Stimulated activated naive CD8-positive, alpha-beta T cell treated with anti-CD3 and anti-CD28 coated beads, Interleukin-15, Interleukin-2, amounts not matched to agents 100 ng/mL and 50 ng/mL, for 24 hours (primary cell): ENCODE measurements at regions not wholly inside any gene's neighbourhood (a gene's known extent, or its start where the extent isn't known, plus 50 kb on each side); places are given as distances from the start of the nearest gene placed in this dataset.

ENCODE experiments used
- H3K27ac Mint-ChIP-seq: one replicate; pipeline ENCODE4 v1.8.0; 2021; ENCODE audit warnings: mild to moderate bottlenecking, mixed read lengths
- H3K27me3 Mint-ChIP-seq: one replicate; pipeline ENCODE4 v1.8.0; 2021; ENCODE audit warnings: mixed read lengths
- H3K36me3 Mint-ChIP-seq: one replicate; pipeline ENCODE4 v1.8.0; 2021; ENCODE audit warnings: low read depth, mixed read lengths
- H3K4me1 Mint-ChIP-seq: one replicate; pipeline ENCODE4 v1.8.0; 2021; ENCODE audit warnings: low read depth, mixed read lengths
- H3K4me3 Mint-ChIP-seq: one replicate; pipeline ENCODE4 v1.8.0; 2021; ENCODE audit warnings: mild to moderate bottlenecking, mixed read lengths
- H3K9me3 Mint-ChIP-seq: one replicate; pipeline ENCODE4 v1.8.0; 2021; ENCODE audit warnings: mixed read lengths

- H3K4me1 Mint-ChIP-seq: no peaks in the 10 kb centered on the region
- no peak overlapping the region for H3K27ac Mint-ChIP-seq
- H3K4me3 Mint-ChIP-seq: no peak overlapping the region
- peaks cover 9% of the 10 kb centered on the region for H3K9me3 Mint-ChIP-seq
- peaks cover 30% of the 10 kb centered on the region for H3K27me3 Mint-ChIP-seq
- H3K36me3 Mint-ChIP-seq: no peaks in the 10 kb centered on the region
These were observed 55.8 kb downstream of the IGF2 start for GRCh38 chr11:2083411-2083810.

DNA sequence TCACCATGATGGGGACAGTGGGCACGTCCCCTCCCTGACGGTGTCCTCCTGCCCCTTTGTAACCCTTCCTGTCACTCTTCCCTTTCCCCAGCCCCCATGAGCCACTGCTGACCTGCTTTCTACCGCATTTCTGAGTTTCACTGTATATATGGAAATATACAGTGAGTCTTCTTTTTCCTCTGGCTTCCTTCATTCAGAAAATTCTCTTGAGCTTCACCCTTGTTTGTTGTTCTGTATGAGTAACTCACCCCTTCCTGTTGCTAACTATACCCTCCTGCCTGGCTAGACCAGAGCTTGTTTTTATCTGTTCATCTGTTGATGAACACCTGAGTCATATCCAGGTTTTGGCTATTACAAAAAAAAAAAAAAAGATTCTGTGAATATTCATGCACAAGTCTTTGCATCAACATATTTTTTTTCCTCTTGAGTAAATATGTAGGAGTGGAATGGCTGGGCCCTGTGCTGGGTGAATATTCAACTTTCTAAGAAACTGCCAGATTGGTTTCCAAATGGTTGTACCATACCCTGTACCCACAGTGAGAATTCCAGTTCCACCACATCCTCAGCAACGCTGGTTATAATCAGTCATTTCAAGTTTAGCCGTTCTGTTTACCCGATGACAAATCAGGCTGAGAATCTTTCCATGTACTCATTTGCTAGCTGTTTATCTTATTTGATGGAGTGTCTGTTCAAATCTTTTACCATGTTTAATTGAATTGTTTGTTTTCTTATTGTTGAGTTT is 62.0 kb downstream of the IGF2 start:
- Mint-ChIP-seq H3K4me1 (peaks cover 17% of the 10 kb centered on the region), H3K4me3 (peak overlapping the region; percentile 15), H3K27ac (peak overlapping the region; percentile 74), H3K27me3 (peaks cover 37% of the 10 kb centered on the region), H3K36me3 (no peaks in the 10 kb centered on the region), H3K9me3 (no peaks in the 10 kb centered on the region)

GRCh38 chr11:2076441-2076840 is 62.7 kb downstream of the IGF2 start:
- no peak overlapping the region for H3K27ac Mint-ChIP-seq
- H3K4me3 Mint-ChIP-seq: no peak overlapping the region
- peaks cover 37% of the 10 kb centered on the region for H3K27me3 Mint-ChIP-seq
- H3K36me3 Mint-ChIP-seq: no peaks in the 10 kb centered on the region
- H3K4me1 Mint-ChIP-seq: peaks cover 17% of the 10 kb centered on the region
- no peaks in the 10 kb centered on the region for H3K9me3 Mint-ChIP-seq

GRCh38 chr11:2074266-2074825 is 64.8 kb downstream of the IGF2 start:
- no peak overlapping the region for H3K4me3 Mint-ChIP-seq
- H3K27me3 Mint-ChIP-seq: peaks cover 25% of the 10 kb centered on the region
- no peaks in the 10 kb centered on the region for H3K9me3 Mint-ChIP-seq
- peaks cover 17% of the 10 kb centered on the region for H3K4me1 Mint-ChIP-seq
- no peaks in the 10 kb centered on the region for H3K36me3 Mint-ChIP-seq
- no peak overlapping the region for H3K27ac Mint-ChIP-seq

DNA sequence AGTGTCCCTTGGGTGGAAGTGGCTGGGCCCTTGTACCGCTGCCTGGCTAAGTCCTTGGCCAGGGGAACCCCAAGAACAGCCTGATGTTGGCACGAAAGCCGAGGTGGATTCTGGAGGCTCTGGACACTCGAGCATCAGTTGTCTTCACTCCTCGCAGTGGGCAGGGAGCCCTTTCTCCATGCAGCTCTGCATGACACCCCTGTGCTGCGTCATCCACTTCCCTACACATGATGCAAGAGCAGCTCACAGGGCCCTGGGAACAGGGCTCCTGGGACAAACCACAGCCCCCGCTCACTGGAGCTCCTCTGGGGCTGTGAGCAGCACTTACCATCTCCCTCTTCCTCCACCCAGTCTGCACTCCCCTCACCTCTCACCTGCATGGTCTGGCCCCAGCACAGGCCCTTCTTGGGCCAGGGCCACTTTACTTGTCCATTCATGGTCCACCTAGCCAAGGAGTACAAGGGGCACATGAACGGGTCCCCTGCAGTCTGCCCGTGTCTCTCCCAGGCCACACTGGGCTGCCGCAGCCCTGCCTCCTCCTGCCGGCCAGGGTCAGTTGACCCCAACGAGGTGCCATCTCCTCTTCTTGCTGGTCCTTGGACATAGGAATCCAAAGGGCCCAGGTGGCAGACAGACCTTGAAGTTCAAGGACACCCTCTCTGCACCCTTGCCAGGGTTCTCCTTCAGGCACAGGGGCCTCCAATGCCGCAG is 66.5 kb downstream of the IGF2 start:
- H3K27ac Mint-ChIP-seq: no peak overlapping the region
- no peaks in the 10 kb centered on the region for H3K9me3 Mint-ChIP-seq
- H3K27me3 Mint-ChIP-seq: peaks cover 24% of the 10 kb centered on the region
- no peaks in the 10 kb centered on the region for H3K36me3 Mint-ChIP-seq
- H3K4me1 Mint-ChIP-seq: peaks cover 13% of the 10 kb centered on the region
- no peak overlapping the region for H3K4me3 Mint-ChIP-seq

GRCh38 chr11:2071748-2072385 is 67.3 kb downstream of the IGF2 start:
- Mint-ChIP-seq H3K9me3 (no peaks in the 10 kb centered on the region), H3K4me1 (peaks cover 5% of the 10 kb centered on the region), H3K36me3 (no peaks in the 10 kb centered on the region), H3K4me3 (no peak overlapping the region), H3K27ac (no peak overlapping the region), H3K27me3 (peaks cover 24% of the 10 kb centered on the region)
